ENCODE measurements at regions not wholly inside any gene's neighbourhood (a gene's known extent, or its start where the extent isn't known, plus 50 kb on each side); places are given as distances from the start of the nearest gene placed in this dataset.

DNA sequence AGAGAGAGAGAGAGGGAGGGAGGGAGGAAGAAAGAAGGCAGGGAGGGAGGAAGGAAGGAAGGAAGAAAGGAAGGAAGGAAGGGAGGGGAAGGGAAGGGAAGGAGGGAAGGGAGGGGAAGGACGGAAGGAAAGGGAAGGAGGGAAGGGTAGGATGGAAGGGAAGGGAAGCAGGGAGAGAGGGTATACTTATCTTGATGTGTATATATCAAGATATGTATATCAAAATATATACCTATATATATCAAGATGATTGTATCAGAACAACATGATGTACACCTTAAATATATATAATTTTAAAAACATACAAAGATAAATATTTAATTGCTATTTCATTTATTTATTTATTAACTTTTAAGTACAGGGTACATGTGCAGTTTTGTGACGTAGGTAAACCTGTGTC lies 96.8 kb upstream of the ADAMTS16 start:
- DNase-seq (ENCODE audit: low read depth, low spot score): no peak

GRCh38 chr5:5044247-5044840 lies 95.8 kb upstream of the ADAMTS16 start:
- DNase-seq (ENCODE audit: low read depth, low spot score): no peak

DNA sequence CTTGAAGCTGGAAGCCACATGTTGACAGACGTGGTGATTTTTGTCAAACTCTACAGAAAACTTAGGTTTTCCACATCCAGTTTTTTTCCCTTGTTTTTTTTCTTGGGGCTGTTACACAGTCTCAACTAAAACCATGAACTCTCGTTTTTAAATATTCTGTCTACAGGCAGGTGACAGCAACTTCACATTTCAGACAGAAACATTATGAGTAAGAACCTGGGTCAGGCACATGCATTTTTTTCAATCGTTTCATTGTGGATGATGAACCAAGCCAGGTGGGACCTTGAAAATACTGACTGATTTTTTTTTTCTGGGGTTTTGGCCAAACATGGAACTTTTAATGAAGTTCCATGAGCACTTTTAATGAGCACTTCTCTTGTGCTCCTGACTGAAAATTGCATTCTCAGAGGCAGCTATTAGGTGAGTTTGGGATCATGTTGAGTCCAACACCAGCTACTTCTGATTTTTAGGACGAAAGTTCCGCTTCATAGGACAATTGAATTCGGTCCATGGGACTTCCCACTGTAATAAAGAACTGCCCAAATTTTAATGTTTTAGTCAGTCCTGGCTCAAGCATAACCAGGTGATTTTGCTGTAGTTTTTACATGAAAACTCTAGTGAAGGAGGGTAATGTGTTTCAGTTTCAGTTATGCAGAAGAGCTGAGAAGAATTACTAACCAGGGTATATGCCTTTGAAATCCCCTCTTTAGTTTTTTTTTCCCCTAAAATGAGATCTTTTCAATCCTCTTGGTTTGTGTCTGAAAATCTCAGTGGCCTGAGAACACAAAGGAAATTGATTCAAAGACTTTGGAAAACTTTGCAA lies 93.2 kb upstream of the ADAMTS16 start:
- no peak for DNase-seq (ENCODE audit: low read depth, low spot score)

- peak; percentile 18 for DNase-seq (ENCODE audit: low read depth, low spot score)
These were observed 89.3 kb upstream of the ADAMTS16 start for GRCh38 chr5:5050801-5051200.

DNA sequence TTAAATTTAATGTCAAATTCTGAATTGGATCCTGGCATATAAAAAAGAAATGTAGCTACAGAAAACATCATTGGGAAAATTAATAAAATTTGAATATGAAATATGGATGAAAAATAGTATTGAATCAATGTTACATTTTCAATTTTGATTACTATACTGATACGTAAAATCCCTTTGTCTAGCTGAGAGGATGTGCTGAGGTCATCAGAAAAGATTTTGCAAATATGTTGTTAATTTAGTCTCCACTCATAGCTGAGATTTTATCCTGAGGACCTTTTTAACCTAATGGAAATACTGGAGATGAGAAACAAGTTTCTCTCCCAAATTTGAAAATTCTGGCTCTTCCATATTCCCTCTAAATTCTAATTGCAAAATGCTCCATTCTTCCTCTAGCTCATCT lies 84.4 kb upstream of the ADAMTS16 start:
- DNase-seq (ENCODE audit: low read depth, low spot score): no peak

DNA sequence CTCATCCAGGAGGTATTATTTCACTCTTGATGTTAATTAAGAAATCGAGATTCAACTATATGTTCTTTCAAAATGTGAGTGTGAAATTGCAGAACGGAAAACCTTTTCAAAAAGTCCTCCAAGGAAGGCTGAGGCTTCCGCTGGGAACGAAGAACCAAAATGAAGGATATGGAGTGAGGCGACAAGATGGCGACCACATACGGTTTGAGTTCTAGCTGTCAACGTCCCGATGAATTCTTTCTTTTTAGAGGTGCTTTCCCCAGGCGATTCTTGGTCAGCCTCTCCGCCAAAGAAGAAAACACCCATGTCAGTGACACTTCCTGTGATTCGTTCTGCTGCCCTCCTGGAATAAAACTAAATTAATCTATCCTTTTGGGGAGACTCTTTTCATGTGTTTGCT lies 78.3 kb upstream of the ADAMTS16 start:
- DNase-seq (ENCODE audit: low read depth, low spot score): no peak

GRCh38 chr5:5062525-5063302 lies 77.4 kb upstream of the ADAMTS16 start:
- no peak for DNase-seq (ENCODE audit: low read depth, low spot score)

DNA sequence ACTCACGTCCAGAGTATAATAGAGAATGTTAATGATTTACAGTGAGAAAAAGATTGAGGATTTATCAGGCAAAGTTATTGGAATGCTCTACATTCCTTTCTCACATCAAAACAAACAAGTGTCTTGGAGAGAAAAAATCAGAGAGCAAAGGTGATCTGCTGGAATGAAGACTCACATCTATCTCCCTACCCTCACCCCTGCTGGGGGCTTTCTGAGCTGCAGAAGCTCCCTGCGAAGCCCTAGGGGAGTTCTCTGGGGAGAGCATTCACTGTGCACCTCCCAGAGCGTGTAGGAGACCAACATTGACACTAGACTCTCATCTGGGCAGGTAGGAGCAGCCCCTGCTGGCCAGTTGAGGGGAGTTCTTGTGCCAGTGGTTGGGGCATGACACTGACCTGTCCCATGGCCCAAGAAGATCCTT lies 76.6 kb upstream of the ADAMTS16 start:
- no peak for DNase-seq (ENCODE audit: low read depth, low spot score)

DNA sequence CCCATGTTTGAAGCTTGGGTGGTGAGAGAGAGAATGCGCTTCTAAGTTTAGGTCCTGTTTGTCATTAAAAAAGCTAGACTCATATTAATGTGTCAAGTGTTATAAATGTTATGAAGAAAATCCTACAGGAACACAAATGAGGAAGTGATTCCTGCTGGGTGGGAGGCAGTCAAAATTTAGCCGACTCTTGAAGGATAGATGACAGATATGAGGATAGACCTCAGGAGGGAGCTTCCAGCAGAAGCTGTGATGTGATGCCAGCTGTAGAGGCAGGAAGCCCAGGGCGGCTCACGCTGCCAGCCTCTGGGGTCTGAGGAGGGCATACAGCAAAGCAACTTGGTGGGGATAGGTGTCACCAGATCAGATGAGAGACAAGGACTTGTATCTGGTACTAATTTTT lies 74.7 kb upstream of the ADAMTS16 start:
- no peak for DNase-seq (ENCODE audit: low read depth, low spot score)

GRCh38 chr5:5066276-5067186 lies 73.6 kb upstream of the ADAMTS16 start:
- peak; percentile 74 for DNase-seq (ENCODE audit: low read depth, low spot score)

DNA sequence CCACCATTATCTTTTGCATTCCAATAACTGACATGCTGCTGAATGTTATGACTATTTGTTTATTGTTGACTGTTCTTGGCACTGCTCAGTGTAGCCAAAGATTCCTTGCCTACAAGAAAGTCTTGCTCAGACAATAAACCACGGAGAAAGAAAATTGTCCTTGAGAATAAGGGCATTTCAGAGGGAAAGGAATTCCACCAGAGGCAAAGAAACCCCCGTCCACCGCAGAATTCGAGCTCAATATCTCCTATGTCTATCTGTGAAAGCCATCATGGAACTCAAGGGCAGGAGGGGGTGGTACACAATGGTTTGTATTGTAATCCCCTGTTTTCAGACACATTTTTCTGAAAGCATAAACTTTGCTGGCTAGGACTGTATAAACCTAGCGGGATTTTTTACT lies 70.3 kb upstream of the ADAMTS16 start:
- DNase-seq (ENCODE audit: low read depth, low spot score): peak; percentile 17

GRCh38 chr5:5071554-5071953 lies 68.6 kb upstream of the ADAMTS16 start:
- DNase-seq (ENCODE audit: low read depth, low spot score): peak; percentile 9

GRCh38 chr5:5077236-5077635 lies 62.9 kb upstream of the ADAMTS16 start:
- no peak for DNase-seq (ENCODE audit: low read depth, low spot score)

- DNase-seq (ENCODE audit: low read depth, low spot score): peak; percentile 24
These were observed 61.9 kb upstream of the ADAMTS16 start for GRCh38 chr5:5078009-5078897.

DNA sequence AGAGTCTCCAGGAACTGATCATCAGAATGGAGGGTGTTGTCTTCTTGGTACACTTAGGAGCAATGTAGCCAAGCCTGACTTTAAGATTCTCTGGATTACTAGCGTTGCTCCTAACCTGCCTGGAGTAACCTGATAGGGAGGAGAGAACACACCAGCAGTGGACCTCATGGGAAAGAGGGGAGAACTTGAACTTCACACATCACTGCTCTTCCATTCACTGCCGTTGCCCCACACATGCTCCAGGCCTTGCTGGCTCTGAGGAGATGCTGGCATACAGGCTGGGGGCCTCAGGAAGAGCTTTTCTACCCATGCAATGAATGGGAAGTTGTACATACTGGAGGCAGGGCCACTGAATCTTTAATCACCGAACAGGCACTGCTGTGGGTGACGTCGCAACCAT lies 60.3 kb upstream of the ADAMTS16 start:
- DNase-seq (ENCODE audit: low read depth, low spot score): no peak

- DNase-seq (ENCODE audit: low read depth, low spot score): no peak
These were observed 59.3 kb upstream of the ADAMTS16 start for GRCh38 chr5:5080790-5081189.

DNA sequence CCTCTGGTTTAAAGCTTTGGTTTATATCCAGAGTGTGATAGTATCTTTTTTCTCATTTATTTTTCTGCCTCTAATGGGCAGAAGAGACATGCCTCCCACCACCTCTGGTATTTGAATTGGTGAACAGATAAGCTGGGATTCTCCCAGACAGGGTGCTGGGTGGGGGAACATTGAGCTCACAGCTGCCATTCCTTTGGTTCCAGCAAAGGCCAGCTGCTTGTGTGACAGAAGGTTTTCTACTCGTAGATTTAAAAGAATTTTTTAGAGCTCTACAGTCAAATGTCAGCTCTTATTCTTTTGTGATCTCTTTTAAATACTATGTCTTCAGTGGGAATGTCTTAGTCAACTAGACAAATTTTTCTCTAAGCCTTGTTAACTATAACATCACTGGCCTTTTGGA lies 54.7 kb upstream of the ADAMTS16 start:
- DNase-seq (ENCODE audit: low read depth, low spot score): no peak

DNA sequence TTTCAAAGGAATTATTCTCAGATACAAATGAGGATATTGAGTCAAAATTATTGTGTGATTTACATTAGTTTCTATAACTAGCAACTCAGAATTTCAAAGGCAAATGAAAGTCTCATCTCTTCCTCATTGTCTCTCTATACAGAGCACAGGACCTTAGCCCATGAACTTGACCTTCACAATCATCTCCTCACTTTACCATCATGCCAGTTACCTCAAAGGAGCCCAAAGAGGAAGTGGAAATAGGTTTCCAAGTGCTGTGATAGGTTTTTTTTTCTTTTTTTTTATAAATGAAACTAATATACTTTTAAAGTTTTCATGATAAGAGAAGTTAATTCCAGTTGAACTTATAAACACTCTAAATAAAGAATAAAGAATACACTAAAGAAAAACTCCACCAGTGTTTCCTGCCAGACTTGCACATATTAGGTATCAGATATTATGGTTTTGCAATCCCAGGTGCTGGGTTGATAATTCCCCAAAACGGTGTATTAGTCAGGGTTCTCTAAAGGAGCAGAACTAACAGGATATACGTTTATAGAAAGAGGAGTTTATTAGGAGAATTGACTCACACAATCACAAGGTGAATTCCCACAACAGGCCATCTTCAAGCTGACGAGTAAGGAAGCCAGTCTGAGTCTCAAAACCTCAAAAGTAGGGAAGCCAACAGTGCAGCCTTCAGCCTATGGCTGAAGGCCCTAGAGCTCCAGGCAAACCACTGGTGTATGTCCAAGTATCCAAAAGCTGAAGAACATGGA lies 50.1 kb upstream of the ADAMTS16 start:
- DNase-seq (ENCODE audit: low read depth, low spot score): no peak
